Islet precursor cell (in vitro differentiated cells): ENCODE measurements at regions not wholly inside any gene's neighbourhood (a gene's known extent, or its start where the extent isn't known, plus 50 kb on each side); places are given as distances from the start of the nearest gene placed in this dataset.
"Not testable (repeated sequence)": the region's sequence is repeated elsewhere in the genome, so short reads cannot be mapped to it uniquely, and the experiment has no call there.

Experiments
- DNase-seq: peaks from one replicate; pipeline ENCODE4 v3.0.0-alpha.2; 2018

GRCh38 chr4:11996581-11996980 is 567.9 kb upstream of the HS3ST1 start:
- not testable (repeated sequence) for DNase-seq

- DNase-seq, result no peak
Observed at GRCh38 chr4:11976726-11977263, 548.1 kb upstream of the HS3ST1 start.

GRCh38 chr4:11973270-11973669 is 544.6 kb upstream of the HS3ST1 start:
- DNase-seq, result no peak

- DNase-seq, result no peak
Observed at GRCh38 chr4:11970754-11971153, 542.1 kb upstream of the HS3ST1 start.

GRCh38 chr4:11966782-11967181 is 538.1 kb upstream of the HS3ST1 start:
- DNase-seq, result no peak

- DNase-seq, result no peak
Observed at GRCh38 chr4:11954093-11954492, 525.4 kb upstream of the HS3ST1 start.

- no peak for DNase-seq
Observed at GRCh38 chr4:11949355-11949754, 520.7 kb upstream of the HS3ST1 start.

GRCh38 chr4:11947629-11948028 is 518.9 kb upstream of the HS3ST1 start:
- DNase-seq, result not testable (repeated sequence)

GRCh38 chr4:11937941-11938340 is 509.2 kb upstream of the HS3ST1 start:
- DNase-seq, result no peak

GRCh38 chr4:11931266-11931820 is 502.6 kb upstream of the HS3ST1 start:
- DNase-seq, result no peak

GRCh38 chr4:11929080-11929479 is 500.4 kb upstream of the HS3ST1 start:
- no peak for DNase-seq

GRCh38 chr4:11919316-11919715 is 490.6 kb upstream of the HS3ST1 start:
- no peak for DNase-seq

- DNase-seq, result no peak
Observed at GRCh38 chr4:11914406-11914805, 485.7 kb upstream of the HS3ST1 start.

GRCh38 chr4:11912886-11913285 is 484.2 kb upstream of the HS3ST1 start:
- no peak for DNase-seq

GRCh38 chr4:11910812-11911211 is 482.1 kb upstream of the HS3ST1 start:
- no peak for DNase-seq

GRCh38 chr4:11908712-11909111 is 480.0 kb upstream of the HS3ST1 start:
- no peak for DNase-seq

GRCh38 chr4:11908205-11908604 is 479.5 kb upstream of the HS3ST1 start:
- no peak for DNase-seq

- no peak for DNase-seq
Observed at GRCh38 chr4:11904846-11905739, 476.4 kb upstream of the HS3ST1 start.

- DNase-seq, result no peak
Observed at GRCh38 chr4:11904117-11904535, 475.4 kb upstream of the HS3ST1 start.

- no peak for DNase-seq
Observed at GRCh38 chr4:11901089-11901488, 472.4 kb upstream of the HS3ST1 start.

- no peak for DNase-seq
Observed at GRCh38 chr4:11900359-11900758, 471.7 kb upstream of the HS3ST1 start.

- DNase-seq, result no peak
Observed at GRCh38 chr4:11898796-11899195, 470.1 kb upstream of the HS3ST1 start.

- DNase-seq, result no peak
Observed at GRCh38 chr4:11895766-11896165, 467.1 kb upstream of the HS3ST1 start.

- DNase-seq, result no peak
Observed at GRCh38 chr4:11894977-11895376, 466.3 kb upstream of the HS3ST1 start.
